DMS153 treated with DMSO at 0.1 percent for 48 hours (cell line): ENCODE measurements at regions not wholly inside any gene's neighbourhood (a gene's known extent, or its start where the extent isn't known, plus 50 kb on each side); places are given as distances from the start of the nearest gene placed in this dataset.
"Not testable (repeated sequence)": the region's sequence is repeated elsewhere in the genome, so short reads cannot be mapped to it uniquely, and the experiment has no call there.

Source experiments
- DNase-seq: peaks from one replicate; lab custom pipeline; 2025; ENCODE audit not compliant: unreplicated experiment; lab: John Stamatoyannopoulos, UW

GRCh38 chr11:23335586-23335985 lies 475.3 kb upstream of the CCDC179 start:
- DNase-seq = not testable (repeated sequence)

- DNase-seq = no peak
These were observed 476.7 kb upstream of the CCDC179 start for GRCh38 chr11:23336961-23337360.

DNA sequence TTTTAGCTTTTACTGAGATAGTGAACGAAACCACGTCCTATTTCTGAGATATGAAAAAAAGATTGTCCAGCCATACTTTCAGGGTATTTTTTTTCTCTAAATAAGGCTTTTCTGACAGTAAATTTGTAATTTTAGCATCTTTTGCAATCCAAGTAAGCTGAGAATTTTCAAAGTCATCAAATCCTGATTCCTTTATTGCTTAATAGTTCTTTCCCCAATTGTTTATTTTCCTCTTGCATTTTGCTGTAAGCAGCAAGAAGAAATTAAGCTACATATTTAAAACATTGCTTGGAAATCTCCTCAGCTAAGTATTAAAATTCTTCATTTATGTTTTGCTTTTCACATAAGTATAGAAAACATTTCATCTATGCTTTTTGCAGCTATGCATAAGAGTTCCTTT lies 493.3 kb upstream of the CCDC179 start:
- no peak for DNase-seq

DNA sequence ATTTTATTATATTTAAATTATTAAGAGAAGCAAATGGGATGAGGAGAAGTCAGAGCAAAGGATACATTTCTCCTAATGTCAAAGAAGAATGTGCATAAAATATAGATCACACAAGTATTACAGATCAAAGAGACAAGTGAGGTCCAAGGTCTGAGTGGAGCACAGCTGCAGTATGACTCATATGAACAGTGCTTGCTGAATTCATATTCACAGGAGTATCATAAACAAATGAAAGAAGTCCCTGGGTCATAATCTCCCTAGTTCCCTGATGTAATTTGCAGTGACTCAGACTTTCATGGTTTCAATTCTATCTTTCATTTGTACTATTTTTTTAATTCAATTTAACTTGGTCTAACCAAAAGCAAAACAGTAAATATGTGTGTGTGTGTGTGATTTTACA lies 499.0 kb upstream of the CCDC179 start:
- no peak for DNase-seq

DNA sequence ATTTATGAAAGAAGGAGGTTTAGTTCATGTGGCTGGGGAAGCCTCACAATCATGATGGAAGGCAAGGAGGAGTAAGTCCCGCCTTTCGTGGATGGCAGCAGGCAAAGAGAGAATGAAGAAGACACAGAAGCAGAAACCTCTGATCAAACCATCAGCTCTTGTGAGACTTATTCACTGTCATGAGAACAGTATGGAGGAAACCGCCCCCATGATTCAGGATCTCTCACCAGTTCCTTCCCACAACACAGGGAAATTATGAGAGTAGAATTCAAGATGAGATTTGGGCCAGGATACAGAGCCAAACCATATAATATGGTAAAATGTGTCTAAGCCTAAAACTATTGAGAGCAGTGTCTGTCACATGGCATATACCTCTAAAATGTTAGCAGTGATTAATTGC lies 503.8 kb upstream of the CCDC179 start:
- DNase-seq = no peak

DNA sequence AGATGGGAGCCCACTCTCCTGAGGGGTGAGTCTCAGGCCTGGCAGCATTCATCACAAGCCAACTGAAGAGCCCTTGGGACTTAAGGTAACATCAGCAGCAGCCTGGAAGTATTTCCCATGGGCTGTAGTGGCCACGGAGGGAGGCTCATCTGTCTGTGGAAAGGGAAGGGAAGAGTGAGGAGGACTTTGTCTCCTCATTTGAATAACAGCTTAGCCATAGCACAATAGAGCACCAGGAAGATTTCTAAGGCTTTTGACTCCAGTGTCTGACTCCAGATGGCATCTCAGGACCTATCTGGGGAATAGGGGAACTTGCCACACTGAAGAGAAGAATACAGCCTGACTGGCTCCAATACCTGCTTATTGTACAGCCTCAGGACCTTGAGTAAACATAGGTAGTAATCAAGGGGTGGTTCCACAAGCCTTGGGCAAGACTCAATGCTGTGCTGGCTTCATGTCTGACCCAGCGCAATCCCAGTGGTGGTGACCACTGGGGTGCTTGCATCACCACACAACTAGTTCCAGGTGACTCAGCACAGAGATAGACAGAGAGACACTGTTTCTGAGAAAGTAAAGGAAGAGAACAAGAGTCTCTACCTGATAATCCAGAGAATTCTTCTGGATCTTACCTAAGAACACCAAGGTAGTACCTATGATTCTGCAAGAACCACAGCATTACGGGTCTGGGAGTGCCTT lies 510.5 kb upstream of the CCDC179 start:
- DNase-seq = no peak

DNA sequence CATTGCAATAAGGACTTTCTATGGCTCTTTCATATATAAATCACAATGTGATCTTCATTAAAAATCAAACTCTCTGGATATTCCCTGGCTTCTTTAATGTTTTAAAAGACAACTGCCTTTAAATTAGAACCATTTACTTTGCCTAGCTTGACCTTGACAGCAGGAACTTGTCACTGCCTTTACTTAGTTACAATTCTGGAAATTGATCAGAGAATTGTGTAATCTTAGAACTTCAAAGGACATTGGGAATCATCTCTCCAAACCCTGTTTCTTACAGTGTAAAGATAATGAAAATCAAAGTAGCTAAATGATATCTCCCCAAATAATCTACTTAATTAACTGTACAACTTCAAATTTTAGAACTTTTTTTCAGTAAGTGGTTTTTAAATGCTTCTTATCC lies 517.6 kb upstream of the CCDC179 start:
- no peak for DNase-seq

DNA sequence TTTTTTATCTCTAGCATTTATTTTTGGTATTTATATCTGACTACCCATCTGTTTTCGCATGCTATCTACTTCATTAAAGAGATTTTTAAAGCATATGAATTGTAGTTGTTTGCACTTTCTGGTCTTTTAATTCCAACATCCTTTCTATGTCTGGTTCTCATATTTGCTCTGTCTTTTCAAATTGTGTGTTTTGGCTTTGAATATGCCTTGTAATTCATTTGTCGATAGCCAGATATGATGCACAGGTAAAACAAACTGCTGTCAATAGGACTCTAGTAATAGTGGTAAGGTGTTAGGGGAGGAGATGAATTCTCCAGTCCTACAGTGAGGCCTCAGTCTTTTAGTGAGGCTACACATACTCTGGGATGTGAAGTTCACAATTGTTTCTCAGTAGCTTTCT lies 530.8 kb upstream of the CCDC179 start:
- DNase-seq = no peak

GRCh38 chr11:23398052-23398451 lies 537.8 kb upstream of the CCDC179 start:
- no peak for DNase-seq

GRCh38 chr11:23399995-23400394 lies 539.7 kb upstream of the CCDC179 start:
- no peak for DNase-seq

DNA sequence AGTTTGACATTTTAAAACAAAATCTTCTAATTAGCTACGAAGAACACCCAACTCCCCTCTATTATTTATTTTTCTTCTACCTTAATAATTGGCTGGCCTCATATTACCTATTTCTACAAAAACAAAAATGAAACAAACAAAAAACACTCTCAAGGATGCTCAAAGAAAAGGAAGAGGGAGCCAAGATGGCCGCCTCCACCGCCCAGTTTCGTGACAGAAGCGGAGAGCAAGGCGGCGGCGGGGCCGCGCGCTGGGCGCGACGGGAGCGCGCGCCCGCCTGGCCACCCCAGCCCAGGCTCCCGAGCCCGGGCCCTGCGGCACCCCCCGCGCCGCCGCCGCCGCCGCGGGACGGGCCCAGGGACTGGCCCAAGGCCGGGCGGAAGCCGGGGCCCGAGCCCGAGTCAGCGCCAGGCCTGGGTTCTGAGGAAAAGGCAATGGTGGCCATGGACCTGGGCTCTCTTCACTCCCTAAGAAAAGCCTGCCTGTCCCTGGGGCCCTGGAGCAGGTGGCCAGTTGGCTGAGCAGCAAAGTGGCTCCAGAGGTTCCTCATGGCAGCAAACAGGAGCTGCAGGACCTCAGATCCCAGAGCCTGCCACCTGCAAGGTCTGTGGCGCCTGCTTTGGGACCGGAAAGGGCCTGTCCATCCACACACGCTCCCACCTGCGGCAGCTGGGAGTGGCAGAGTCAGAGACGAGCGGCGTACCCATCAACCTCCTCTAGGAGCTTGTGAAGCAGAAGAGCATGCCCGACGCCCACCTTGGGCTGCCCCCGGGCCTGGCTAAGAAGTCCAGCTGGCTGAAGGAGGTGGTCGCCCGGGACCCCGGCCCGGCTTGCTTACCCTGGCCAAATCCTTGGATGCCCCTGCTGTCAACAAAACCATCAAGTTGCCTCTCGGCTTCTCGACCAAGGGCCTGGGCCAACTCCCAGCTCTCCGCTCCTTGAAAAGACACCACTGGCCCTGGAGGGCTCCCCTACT lies 543.2 kb upstream of the CCDC179 start:
- no peak for DNase-seq

GRCh38 chr11:23404225-23405160 lies 544.2 kb upstream of the CCDC179 start:
- DNase-seq = no peak

- DNase-seq = no peak
These were observed 545.2 kb upstream of the CCDC179 start for GRCh38 chr11:23405350-23405937.

DNA sequence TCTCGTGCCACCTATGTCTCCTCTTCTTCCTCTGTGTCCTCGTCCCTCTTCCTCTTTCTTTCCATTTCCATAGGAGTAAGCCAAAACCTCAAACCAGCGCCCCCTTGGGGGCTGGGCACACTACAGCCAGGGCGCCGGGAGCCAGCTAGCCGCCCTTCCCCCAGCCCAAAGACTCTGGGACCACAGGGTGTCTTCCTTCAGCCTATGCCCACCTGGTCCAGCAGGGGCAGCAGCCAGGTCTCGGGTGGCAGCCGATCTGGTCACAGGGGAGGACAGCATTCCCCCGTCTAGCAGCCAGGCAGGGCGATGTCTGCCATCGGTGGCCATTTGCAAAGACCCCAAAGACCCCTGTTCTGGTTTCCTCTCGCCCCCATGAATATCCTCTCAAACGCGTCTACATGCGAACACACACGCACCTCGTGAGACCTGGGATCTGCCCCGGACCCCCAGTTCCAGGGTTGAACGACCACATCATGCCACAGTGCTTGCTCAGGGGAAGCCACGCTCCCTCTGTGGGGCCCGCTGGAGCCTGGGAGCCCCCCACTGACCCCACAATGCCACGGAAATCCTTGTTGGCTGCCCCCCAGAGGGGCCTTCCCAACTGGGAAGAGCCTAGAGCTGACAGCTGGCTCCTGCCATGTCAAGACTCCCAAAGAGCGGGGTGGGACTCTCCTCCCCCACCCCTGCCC lies 546.0 kb upstream of the CCDC179 start:
- no peak for DNase-seq

DNA sequence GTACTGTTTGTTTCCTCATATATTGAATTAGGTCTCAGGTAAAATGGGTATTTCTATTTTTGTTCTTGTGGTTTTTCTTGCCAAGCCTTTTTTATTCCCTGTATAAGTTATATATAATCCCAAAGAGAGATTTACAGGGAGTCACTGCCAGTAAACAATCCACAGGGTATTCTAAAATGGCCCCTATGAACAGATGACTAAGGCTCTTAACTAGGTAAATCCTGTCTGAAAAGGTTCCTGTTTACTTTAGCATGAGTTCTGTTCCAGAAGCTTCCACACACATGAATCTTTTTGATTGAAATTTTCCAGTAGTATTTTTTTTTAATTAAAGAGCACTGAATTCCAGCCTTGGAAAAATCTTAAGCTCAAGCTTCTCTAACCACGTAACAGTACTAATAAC lies 552.8 kb upstream of the CCDC179 start:
- DNase-seq = no peak

DNA sequence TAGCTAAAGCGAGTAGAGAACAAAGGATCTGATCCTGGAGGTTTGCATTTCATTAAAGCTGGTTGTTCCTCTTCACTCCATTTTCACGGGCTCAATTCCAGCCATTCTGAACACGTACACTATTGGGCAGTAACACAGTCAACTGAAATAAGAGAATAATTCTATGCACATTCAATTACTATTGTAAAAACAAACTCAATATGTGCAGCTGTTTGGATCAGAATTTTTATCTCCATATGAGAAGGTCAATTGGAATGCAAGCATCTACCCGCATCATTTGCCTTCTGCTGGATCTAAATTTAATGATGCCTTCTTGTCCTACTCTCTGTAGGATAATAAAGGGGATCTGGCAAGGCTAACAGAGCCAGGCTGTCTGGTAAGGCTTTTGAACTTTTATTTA lies 562.8 kb upstream of the CCDC179 start:
- DNase-seq = peak; percentile 70

DNA sequence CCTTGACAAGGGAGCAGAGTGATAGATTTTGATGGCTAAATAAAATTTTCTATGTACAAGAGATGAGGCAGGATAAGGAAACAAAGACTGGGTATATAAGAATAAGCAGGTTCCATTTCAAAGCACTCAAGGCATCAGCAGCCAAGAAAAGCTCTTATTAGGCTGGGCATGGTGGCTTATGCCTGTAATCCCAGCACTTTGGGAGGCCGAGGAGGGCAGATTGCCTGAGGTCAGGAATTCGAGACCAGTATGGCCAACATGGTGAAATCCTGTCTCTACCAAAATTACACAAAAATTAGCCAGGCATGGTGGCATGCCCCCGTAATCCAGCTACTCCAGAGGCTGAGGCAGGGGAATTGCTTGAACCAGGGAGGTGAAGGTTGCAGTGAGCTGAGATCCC lies 563.4 kb upstream of the CCDC179 start:
- DNase-seq = no peak

DNA sequence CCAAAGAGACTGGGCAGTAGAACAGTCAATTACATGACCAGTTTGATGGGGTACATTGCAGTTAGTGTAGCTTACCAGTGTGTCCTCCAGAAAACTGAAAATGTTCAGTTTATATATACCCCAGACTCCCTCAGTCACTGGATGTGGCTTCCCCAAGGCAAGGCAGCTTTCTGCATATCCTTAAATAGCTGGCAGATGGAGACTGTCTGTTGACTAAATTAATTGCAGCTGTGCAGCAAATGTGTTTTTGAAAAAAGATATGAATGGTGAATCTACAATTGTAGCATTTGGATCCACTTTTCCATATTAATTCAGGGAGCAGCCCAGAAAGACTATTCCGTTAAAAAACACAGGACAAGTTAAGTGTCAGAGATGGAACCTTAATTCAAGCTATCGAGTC lies 565.1 kb upstream of the CCDC179 start:
- DNase-seq = no peak

DNA sequence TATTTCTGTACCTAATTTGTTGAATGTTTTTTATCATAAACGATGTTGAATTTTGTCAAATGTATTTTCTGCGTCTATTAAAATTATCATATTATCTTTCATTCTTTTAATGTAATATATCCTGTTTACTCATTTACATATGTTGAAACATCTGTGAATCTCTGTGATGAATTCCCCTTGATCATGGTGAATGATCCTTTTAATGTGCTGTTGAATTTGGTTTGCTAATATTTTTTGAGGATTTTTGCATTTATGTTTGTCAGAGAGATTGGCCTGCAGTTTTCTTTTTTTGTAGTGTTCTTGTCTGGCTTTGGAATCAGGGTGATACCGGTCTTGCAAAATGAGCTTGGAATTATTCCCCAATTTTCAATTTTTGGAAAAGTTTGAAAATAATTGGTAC lies 569.3 kb upstream of the CCDC179 start:
- DNase-seq = no peak

- DNase-seq = no peak
These were observed 593.2 kb upstream of the CCDC179 start for GRCh38 chr11:23453522-23453921.
